Stimulated activated CD4-positive, alpha-beta T cell treated with anti-CD3 and anti-CD28 coated beads, TNF-alpha, amount 100 ng/mL, for 24 hours (primary cell): ENCODE measurements at regions not wholly inside any gene's neighbourhood (a gene's known extent, or its start where the extent isn't known, plus 50 kb on each side); places are given as distances from the start of the nearest gene placed in this dataset.

Source experiments
- DNase-seq, 3 experiments: peaks; one replicate each; pipeline ENCODE4 v3.0.0-alpha.2; 2020; ENCODE audit warnings: low read depth in 3 of 3

DNA sequence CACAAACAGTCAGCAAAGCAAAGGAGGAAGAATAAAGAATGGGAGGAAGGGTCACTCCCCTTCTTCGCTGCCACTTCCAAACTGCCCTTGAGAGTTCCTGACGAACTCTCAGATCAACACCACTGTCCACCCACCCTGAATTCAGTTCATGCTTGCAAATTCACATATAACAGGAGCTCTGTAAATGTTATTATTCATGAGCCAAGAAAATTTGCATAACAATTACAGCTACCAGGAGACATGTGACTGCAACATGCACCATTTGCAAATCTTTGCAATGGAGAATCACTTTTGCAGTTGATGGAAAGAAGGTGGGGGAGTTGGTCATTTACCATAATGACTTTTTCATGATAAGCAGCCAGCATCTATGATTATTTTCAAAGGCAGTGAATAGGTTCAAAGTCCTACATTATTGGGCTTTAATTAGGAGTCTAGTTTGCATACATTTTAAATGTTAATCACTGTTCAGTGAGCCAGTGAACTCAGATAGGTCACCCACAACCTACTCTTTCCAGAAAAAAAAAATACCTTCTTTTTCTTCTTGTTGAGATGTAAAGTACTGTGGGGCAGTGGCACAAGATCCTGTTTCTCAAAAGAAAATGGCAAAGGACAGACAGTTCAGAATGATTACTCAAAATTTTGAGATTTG lies 149.7 kb downstream of the CAAP1 start:
- DNase-seq, result no peak

DNA sequence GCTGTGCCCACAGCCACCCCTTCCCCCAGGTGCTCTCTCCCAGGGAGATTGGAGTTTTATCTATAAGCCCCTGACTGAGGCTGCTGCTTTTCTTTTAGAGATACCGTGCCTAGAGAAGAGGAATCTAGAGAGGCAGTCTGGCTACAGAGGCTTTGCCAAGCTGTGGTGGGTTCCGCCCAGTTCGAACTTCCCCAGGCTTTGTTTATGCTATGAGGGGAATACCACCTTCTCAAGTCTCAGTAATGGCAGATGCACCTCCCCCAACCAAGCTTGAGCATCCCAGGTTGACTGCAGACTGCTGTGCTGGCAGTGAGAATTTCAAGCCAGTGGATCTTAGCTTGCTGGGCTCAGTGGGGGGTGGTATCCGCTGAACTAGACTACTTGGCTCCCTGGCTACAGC lies 157.4 kb downstream of the CAAP1 start:
- DNase-seq, result no peak

DNA sequence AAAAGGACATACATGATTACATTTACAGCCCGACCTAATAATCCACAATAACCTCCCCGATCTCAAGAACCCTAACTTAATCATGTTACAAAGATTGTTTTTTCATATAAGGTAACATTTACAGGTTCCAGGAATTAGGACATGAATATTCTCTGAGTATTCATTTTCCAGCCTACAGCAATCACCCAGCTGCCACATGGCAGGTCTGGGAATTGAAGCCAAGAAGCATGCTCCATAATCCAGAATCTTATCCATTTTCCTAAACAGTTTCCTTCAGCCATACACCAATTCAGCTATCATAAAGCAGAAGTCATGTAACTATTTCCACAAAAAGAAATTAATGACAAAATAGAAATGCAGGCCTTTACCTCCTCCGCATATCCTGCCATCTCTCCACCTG lies 163.4 kb downstream of the CAAP1 start:
- DNase-seq, result no peak

DNA sequence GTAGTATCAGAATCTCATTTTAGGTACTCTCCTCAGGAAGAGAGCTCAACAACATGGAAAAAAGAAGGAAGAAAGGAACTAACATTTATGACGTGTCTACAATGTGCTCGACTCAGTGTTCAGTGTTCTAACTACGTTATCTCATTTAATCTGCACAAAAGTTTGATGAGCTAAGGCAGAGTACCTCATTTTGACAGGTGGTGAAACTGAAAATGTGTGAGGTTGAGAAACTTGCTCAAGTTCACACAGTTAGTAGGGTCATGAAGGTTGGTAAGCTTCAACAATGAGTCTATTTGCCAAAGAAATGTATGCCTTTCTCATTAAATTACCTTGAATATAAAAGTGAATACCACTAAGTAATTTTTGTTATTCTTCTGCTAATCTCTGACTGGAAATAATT lies 165.1 kb downstream of the CAAP1 start:
- DNase-seq, result no peak

DNA sequence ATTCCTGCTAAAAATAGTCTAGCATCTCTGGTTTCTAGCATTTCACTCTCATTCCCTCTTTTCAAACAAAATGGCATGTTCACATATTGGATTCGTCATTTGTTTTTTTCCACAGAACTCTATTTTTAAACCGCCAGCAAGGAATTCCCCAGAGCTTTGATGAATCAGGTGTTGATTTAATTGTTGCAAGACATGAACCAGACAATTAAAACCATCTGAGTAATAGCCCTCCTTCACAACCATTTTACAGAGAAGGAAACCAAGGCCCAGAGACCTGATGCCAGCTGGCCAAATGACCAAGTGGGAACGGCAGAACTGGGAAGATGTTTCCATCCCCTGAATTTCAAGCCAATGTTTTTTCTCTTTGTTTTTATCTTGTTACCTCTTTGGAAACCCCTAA lies 167.0 kb downstream of the CAAP1 start:
- no peak for DNase-seq

DNA sequence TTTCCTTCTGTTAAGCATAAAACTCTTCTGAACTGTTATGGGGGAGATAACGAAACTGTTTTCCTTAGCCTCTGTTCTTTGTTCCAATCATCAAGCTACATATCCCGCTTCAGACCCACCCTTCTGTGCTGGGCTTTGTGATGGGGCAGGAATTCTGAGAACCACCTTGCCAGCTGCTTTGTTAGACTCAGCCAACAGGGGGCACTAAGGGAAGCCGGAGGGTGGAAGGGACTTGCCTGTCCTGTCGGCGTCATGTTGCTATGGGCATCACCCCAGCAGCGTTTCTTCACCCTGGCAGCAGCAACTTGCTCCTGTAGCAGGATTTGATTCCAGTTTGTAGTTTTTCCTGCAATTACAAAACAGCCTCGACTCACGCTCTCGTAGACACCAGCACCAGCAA lies 169.1 kb downstream of the CAAP1 start:
- DNase-seq, result peak in 1 of 3 experiments; percentile 20

DNA sequence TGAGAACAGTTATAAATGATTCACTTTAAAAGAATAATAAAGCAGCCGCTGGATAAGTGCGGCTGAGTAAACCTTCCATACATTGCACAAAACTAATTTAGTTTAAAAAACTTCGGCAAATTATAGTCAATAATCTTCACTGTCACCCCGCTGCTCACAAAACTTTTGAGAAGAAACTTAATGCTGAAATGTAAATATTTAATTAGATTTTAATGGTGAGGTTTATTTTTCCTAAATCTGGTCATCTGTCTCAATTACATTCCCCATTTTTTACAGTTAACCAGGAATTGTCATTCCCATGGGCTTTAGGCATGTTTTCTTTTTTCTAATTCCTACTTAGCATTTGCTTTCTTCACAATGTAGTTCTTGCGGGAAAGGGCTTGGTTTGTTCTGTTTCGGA lies 169.8 kb downstream of the CAAP1 start:
- DNase-seq, result no peak

DNA sequence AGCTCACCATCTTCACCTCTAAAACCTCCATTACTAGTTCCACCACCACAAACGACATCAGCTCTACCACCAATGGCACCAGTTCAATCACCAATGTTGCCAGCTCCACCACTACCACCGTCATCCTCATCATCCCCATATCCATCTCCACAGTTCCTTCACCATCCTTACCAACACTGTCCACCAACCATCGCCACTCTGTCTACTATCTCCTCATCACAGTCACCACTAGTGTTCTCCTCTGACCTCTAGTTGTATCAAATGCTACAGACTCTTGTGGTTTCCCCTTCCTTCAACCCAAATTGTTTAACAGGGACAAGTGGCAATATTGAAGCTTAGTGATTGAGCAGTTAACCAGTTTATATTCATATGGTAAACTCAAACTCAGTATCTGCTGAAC lies 182.6 kb downstream of the CAAP1 start:
- DNase-seq, result no peak

DNA sequence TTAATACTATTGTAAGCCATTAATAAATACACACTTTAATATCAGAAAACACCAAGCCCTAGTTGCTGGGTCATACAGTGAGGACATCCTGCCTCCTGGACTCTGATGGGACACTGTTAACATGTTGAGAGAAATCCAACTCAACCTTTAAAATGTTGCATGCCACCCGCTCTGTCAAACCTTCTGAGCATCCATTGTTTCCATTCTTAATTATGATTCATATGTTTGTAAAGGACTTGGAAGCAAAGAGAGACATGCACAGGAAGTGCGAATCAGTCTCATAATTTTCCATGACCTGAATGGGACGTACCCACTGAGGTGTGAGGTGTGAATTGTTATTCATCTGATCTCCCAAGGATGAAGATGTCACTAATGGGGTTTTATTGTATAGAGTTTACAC lies 186.4 kb downstream of the CAAP1 start:
- DNase-seq, result no peak

DNA sequence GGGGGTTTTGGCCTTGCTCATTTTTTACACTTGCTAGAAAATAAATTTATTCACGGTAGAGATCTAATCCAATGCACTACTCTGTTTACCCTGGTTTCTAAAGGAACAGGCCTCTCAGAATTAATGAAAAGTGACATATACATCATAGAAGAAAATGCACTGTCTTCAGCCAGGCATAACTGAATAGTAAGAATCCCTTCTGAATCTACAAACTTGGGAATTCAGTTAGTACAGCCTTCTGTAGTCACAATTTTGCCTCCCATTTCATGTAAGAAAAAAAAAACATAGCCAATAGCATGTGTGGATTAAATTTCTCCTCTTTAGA lies 197.3 kb downstream of the CAAP1 start:
- no peak for DNase-seq

DNA sequence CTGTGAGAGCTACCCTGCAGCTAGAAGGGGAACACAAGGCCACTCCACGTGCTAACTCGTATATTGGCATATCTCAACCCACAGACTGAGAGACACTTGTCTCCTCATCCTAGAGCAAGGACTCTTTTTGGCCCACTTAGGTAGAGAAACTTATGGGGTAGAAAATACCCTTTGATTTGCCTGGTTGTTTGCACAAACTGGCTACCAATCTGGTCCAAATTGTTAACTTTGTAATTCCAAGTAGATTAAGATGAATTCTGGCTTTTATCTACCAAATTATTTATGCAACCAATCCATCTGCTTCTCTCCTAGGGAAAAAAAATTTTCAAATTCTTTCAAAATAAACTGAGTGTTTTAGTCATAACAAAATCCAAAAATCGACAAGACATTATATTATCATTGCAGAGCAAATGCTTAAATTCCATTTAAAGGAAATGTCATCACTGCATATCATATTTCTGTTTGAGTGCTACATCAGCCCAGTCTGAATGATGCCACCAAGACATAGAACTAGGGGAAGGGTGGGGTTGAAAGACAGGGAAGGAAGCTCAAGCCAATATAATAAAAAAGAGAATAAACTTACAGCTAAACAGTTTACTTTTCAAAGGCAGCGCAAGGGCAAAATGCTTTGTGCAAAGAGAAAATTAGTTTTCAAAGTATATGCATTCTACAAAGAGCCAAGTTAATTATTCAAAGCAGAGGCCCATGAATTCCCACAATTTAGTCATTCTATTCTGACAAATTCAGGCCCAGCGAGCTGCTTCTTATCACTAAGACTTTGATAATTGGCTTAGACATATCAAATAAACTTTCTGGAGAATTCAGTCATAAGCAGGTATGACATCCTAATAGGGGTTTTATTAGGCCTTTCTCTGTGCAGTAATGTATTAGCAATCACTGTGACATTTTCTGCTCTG lies 198.0 kb downstream of the CAAP1 start:
- DNase-seq, result no peak

DNA sequence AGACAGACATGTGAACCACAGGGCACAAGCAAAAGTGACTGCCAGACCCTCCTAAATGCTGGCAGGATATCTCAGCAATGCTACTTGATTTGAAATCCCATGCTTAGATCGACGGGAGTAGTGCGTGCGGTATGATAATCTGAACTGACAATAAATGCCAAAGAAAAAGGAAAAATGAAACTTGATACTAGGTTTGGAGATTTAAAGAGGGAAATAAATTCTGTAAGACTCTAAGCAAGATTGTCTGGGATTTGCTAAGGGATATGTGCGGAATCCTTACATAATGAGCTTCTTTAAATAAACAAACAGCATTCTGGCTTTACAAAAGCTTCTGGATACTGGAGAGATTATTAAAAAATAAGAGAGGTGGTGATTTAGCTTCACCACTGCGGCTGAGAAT lies 203.6 kb downstream of the CAAP1 start:
- DNase-seq, result no peak

DNA sequence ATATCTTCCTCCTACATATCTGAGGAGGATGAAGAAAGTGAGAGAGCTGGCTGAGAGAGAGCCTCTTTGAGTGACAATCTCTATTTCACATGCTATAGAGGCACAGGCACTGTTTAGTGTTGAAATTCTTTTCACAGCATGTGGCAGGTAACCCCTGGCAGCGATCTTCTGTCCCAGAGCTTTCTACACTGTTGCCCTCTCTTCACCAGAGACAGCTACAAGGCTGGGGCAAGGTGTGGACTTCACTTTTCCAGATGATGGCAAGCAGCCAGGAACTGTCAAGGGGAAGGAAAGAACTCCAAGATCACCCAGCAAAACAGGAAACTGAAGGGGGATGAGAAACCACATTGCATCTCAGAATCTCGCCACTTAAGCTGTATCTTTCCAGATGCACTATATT lies 205.2 kb downstream of the CAAP1 start:
- DNase-seq, result no peak

DNA sequence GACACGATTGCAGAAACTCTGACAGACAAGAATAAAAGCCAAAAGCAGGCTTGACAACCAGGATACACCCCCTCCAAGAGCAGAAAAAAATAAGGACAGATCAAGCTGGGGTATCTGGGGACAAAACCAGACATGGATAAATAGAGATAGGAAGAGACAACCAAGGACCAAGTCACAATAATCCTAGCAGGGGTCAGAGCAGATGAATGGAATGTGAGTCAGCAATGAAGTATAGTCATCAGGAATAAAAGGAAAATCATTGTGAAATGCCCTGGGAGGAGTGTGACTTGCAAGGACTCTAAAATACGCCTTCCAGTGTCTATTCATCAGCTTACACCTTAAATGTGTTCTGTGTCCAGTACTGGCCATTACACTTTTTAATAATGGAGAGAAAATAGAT lies 206.8 kb downstream of the CAAP1 start:
- DNase-seq, result no peak

DNA sequence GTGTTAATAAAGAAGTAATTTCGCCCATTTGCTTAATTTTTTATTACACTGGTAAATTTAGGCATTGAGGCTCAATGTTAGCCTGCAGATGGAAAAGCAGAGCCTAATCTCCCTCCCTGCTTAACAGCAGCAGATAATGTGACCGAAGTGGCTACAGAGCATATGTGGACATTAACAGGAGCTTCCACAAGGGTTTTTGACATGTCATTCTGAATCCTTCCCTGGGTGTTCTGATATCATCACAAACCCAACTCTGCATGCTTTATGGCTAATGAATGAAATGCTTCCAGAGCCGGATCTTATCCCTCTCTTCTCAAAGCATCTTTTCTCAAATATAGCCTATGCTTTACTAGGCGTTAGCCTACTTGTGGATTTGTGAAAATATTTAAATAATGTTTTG lies 208.6 kb downstream of the CAAP1 start:
- DNase-seq, result no peak

DNA sequence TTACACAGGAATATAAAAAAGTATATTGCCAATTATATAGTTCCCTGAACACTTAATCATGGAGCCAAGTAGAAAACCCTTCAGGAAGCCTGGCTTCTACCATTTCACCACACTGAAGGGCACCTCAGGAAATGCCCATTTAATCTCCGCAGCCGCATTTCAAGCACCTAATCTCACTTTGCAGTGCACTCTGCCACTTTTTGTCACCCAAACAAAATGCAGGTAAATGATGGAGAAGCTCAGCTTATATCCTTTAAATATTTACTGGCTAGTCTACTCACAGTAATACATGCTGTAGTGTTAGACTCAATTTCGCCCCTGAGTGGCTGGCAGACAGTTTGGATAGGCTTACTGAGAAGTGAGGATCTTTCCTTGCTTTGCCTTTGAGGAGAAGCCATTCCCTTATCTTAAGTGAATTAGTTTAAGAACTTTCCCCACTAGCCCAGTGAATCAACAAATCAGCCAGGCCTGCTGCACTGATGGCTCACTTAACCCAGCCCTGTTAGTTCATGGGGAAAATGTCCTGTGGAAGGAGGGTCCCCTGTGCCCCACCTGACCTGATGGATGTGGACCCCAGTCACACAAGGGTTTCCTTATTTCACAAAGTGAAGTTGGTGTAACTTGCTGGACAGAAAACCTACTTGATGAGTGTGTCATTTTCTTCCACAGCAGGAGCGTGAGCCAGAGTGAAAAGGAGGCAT lies 209.7 kb downstream of the CAAP1 start:
- DNase-seq, result no peak

DNA sequence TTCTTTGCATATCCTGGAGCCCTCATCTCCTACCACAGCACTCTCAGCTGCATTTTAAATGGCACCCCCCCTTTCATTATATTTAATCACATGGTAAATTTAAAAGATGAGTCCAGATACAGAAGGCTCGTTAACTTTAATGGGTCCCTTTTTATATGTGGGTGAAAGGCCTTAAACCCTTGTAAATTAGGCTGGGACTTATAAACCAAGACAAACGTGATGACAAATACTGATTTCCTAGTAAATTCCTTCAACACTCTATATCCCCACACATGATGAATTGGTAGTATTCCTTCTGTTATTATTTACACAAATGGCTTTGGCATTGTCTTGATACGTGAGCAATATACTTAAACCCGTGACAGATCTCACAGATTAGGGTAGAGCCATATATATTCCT lies 210.6 kb downstream of the CAAP1 start:
- DNase-seq, result no peak

DNA sequence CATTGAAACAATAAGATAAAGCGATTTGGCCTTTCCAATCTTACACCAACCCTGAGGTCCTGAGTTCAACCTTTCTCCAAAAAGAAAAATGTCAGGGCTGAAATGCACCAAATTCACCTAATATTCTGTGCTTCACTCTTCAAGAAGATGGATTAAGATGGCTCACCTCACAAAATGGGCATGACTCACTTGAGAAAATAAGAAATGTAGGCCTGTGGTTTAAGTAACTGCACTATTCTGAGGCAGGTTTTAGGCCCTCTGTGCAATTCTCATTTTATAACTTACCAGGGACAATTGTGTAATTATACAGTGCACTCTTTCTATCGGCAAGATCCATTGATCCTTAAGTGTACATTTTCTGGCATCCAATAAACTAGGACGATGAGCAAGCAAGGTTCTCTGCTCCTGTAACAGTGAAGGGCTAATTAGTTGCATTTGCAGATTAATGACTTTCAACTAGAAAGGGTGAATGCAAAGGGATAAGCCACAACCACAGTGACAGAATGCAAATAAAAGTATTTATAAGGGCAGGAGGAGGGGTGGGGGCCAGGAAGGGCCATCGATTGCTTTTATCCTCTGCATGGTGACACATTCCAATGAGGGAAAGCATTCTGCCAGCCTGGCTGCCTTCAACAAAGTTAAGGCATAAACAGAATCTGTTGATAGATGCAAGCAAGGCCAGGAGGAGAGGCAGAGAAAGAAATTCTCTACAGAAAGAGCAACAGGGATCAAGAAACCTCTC lies 214.5 kb downstream of the CAAP1 start:
- no peak for DNase-seq

DNA sequence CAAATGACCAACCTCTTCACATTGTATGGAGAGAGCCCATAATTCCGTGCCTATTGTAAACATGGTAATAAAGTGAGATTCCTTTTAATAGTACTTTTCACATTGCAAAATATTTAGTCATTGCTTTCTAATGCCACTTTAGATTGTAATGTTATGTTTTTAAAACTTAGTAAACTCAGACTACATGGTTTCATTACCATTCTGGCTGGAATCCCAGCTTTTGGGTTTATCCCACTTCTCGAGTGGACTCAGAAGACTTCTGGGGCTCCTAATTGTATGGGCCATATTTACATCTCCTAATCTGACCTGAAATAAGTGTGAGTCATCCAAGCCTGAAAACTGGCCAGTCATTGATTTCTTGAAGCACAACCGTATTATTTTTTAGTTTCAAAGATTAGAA lies 217.6 kb downstream of the CAAP1 start:
- no peak for DNase-seq

DNA sequence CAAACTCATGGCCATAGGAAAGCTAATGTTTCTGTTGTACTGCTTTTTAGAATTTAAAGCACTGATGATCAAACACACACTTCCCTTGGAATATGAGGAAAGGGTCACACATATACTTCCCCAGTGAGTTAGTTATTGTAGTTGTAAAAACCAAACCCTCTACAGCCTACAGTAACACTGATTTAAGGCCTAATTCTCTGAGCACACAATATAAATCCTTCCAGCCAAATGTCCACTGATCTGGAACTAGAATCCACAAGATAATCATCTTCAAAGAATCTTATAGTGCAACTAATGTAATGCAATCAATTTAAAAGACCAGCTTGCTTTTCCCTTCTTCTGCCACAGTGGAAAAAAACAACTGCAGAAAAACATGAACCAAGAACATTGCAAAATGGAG lies 219.3 kb downstream of the CAAP1 start:
- DNase-seq, result no peak

DNA sequence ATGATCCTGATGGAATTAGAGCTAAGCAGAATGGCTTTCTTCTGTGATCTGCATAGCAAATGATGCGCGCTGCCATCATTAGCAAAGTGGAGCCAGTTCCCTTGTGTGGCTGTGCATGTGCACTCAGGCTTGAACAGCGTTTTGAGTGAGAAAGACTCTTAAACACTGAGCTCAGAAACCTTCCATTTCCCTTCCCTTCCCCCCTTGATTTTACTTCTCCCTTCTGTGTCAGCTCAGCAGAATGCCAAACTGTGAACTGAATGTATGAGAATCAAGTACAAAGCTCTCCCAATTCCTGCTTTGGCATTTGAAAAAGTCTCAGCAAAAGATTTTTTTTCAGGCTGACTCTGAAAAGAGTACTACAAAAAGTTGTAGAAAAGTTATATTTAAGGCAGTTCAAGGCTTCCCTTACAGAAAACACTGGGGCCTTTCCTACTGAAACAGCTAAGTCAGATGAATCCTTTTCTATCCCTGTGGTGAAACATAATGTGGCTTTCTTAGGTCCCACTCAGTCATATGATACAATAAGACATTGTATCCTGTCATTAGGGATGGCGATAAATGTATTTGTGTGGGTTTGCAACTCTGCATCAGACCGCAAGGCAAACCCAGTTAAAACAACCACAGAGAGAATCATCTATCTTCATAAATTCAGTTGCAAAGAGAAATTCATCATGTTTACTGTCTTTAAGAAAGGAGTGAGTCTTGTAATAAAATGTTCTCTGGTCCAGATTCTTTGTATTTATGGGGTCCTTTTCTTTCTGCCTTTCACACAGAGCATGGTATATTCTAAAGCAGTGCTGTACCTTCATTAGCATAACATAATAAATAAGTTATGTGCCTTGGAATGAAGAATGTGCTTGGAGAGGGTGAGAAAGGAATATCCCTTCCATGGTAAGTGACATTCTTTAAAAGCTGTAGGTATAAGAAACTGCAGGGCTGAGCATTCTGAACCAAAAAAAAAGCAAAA lies 222.6 kb downstream of the CAAP1 start:
- no peak for DNase-seq
